Fibroblast of mammary gland (primary cell): ENCODE measurements at regions not wholly inside any gene's neighbourhood (a gene's known extent, or its start where the extent isn't known, plus 50 kb on each side); places are given as distances from the start of the nearest gene placed in this dataset.

Experiments used
- DNase-seq: peaks from one replicate; pipeline ENCODE4 v3.0.0-alpha.2; 2010; ENCODE audit warnings: low read depth
- H3K4me3 ChIP-seq: 2 replicates; pipeline ENCODE4 v1.5.1; 2011; ENCODE audit warnings: low read depth, mild to moderate bottlenecking, low read length, moderate library complexity; ENCODE audit not compliant: control insufficient read depth
- CTCF ChIP-seq: conservative IDR thresholded peaks from 2 replicates; pipeline ENCODE4 v1.5.1; 2011; ENCODE audit warnings: low read depth, low read length, inconsistent platforms; ENCODE audit not compliant: control insufficient read depth, insufficient read depth

- TF ChIP-seq CTCF: no peak
- no peak overlapping the region for H3K4me3 ChIP-seq
- DNase-seq: no peak
Observed at GRCh38 chr6:11833626-11834592, 55.3 kb upstream of the ADTRP start.

GRCh38 chr6:11831653-11832052 is 53.0 kb upstream of the ADTRP start:
- DNase-seq: no peak

GRCh38 chr6:11830520-11830919 is 51.9 kb upstream of the ADTRP start:
- no peak for TF ChIP-seq CTCF
- H3K4me3 ChIP-seq: no peak overlapping the region
- no peak for DNase-seq

More at GRCh38 chr6:11831653-11832052, 53.0 kb upstream of the ADTRP start:
- H3K4me3 ChIP-seq: no peak overlapping the region
- no peak for TF ChIP-seq CTCF

- no peak for TF ChIP-seq CTCF
- DNase-seq: no peak
- H3K4me3 ChIP-seq: no peak overlapping the region
Observed at GRCh38 chr6:11830105-11830504, 51.5 kb upstream of the ADTRP start.

- no peak for DNase-seq
- no peak for TF ChIP-seq CTCF
- no peak overlapping the region for H3K4me3 ChIP-seq
Observed at GRCh38 chr6:11828262-11828870, 49.8 kb upstream of the ADTRP start.
